SU-DHL-6 (cell line): ENCODE measurements at regions not wholly inside any gene's neighbourhood (a gene's known extent, or its start where the extent isn't known, plus 50 kb on each side); places are given as distances from the start of the nearest gene placed in this dataset.

Source experiments
- CTCF ChIP-seq: fragments of 200-600 bp; sonication (generic); IDR thresholded peaks from one replicate; pipeline ENCODE4 v1.5.1; 2017; ENCODE audit warnings: antibody characterized with exemption, mild to moderate bottlenecking, low read length, moderate library complexity; ENCODE audit not compliant: insufficient read depth, poor library complexity, severe bottlenecking
- EZH2phosphoT487 ChIP-seq: fragments of 200-600 bp; sonication (generic), shearing (Covaris generic); conservative IDR thresholded peaks from 2 replicates; pipeline ENCODE4 v1.6.1; 2018; ENCODE audit warnings: mild to moderate bottlenecking, antibody characterized with exemption, low read length, moderate library complexity, mixed read lengths

DNA sequence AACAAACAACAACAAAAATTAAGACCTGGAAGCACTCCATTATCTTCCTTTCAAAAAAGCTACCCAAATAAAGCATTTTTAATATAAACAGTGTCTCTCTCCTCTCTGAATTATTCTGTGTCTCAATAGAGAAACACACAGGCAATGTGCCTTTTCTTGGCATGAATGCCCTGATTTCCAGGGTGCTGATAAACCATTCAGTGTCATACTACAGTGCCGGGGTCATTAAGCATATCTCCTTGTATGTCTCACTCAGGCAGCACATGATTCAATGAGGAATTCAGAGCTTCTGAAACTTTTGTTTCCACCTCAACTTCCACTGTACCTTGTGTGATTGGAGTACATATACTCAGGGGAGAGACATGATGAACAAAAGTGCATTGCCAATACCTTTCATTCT is 294.0 kb upstream of the SLC24A2 start:
- TF ChIP-seq CTCF (no peak), EZH2phosphoT487 (no peak)
